Right kidney (tissue), 1 donor: ENCODE measurements at regions not wholly inside any gene's neighbourhood (a gene's known extent, or its start where the extent isn't known, plus 50 kb on each side); places are given as distances from the start of the nearest gene placed in this dataset.

Experiments
- DNase-seq: peaks from one replicate; pipeline ENCODE4 v3.0.0-alpha.2; 2016

- DNase-seq, result no peak
These were observed 78.9 kb upstream of the CCDC68 start for GRCh38 chr18:55038162-55038561.

DNA sequence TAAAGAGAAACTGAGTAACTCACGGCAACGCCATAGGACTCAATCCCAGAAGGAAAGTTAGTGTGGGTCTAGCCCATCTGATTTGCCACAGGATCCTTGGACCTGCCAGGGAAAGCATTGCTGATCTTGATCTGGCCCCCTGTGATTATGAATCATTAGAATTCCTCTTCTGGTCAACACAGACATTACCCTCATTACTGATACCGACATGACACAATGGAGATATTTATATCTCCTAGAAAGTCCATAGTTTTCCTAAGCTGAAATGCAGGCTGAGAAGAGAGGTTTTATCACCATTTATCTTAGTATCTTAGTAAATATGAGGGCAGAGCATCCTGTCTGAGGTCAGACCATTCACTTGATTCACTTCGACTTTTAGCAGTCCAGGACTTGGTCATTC lies 75.5 kb upstream of the CCDC68 start:
- DNase-seq, result no peak

DNA sequence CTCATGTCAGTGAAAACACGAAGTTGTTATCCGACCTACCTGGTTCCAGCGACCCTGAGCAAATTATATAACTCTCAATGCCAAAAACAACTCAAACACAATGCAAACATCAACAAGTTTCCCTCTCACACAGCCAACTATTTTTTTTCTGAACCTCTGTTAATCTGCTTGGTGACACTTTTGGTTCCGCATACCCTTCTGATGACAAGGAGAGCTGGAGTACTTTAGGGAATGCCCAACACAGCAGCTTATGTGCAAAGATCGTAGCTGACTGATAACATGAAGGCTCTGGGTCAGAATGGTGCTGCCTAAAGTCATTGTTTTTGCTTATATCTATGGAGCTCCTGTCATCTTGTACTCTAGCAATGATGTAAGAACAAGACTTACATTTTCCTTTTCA lies 72.7 kb upstream of the CCDC68 start:
- DNase-seq, result no peak

GRCh38 chr18:55031576-55031975 lies 72.3 kb upstream of the CCDC68 start:
- DNase-seq, result no peak

GRCh38 chr18:55031164-55031563 lies 71.9 kb upstream of the CCDC68 start:
- DNase-seq, result no peak

- DNase-seq, result no peak
These were observed 65.3 kb upstream of the CCDC68 start for GRCh38 chr18:55024564-55024963.

GRCh38 chr18:55018602-55019001 lies 59.3 kb upstream of the CCDC68 start:
- DNase-seq, result no peak

DNA sequence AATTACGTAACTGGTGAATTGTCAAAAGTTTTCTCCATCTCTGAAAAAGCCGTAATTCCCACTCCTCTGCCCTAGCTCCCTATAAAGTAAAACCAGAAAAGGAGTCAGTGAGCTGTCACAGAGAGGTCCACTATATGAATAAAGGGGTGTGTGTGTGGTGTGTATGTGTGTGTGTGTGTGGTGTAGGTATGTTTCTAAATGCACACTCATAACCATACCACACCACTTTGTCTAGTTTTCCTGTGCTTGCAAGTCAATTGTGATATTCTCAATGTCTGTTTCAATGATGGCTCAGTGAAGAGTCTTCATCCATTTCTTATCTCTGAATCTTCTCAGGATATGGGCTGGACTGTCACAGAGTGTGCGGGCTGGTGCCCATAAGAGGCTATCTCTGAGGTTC lies 54.8 kb upstream of the CCDC68 start:
- DNase-seq, result no peak

DNA sequence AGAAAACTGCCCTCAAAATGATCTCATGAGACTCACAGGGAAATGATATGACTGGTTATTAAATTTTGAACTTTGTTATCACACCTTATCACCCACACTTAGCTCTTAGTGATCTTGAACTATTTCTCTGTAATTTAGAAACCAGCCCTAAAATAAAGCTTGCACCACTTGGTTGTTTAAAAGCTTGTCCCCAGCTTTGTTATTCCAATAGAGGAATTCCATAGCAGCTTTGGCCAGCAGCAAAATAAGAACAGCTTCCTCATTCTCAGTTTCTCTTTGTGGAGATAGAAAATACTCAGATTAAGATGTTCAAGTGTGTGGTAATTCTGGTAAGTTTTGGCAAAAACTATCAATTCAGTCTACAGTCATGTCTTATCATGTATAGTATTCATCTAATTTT lies 54.4 kb upstream of the CCDC68 start:
- DNase-seq, result no peak

DNA sequence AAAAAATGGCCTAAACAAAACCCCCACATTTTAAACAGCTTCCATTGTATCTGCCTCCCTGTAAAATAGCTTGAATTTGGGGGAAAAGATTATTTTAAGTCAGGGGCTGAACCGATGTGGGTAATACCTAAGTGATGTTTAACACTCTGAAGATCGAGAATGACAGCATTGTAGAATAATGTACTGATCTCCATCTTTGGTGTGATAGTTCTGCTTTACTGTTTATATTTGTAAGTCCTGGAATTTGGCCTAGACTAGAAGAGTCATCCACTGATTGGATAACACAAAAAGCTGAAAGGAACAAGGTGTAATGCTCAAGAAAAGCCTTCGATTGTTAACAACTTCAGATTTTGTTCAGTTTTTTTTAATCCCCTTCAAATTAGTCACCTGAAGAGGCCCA lies 53.8 kb upstream of the CCDC68 start:
- no peak for DNase-seq

GRCh38 chr18:55012008-55012407 lies 52.7 kb upstream of the CCDC68 start:
- no peak for DNase-seq
